K562 (cell line): ENCODE measurements at regions not wholly inside any gene's neighbourhood (a gene's known extent, or its start where the extent isn't known, plus 50 kb on each side); places are given as distances from the start of the nearest gene placed in this dataset.

Experiments
- BCOR ChIP-seq: fragments of 450-650 bp; IDR thresholded peaks from 2 replicates; pipeline ENCODE4 v1.6.1; 2016
- CBFA2T3 ChIP-seq: fragments of 450-650 bp; IDR thresholded peaks from 2 replicates; pipeline ENCODE4 v1.6.1; 2017
- MEIS2 ChIP-seq: fragments of 450-650 bp; IDR thresholded peaks from 2 replicates; pipeline ENCODE4 v1.6.1; 2014; ENCODE audit warnings: mild to moderate bottlenecking; ENCODE audit not compliant: partially characterized antibody
- NFYB ChIP-seq: IDR thresholded peaks from 2 replicates; pipeline ENCODE4 v1.6.1; 2011; ENCODE audit warnings: mild to moderate bottlenecking, moderate library complexity; ENCODE audit not compliant: insufficient read length; ENCODE audit errors: extremely low read depth
- ZFP36 ChIP-seq: fragments of 150-350 bp; IDR thresholded peaks from 2 replicates; pipeline ENCODE4 v1.6.1; 2018; ENCODE audit warnings: low read length, low read depth; ENCODE audit not compliant: partially characterized antibody
- ZFPM2 ChIP-seq: fragments of 250-450 bp; sonication (Bioruptor Pico); IDR thresholded peaks from 2 replicates; pipeline ENCODE4 v1.5.1; 2022; ENCODE audit warnings: mild to moderate bottlenecking
- TF ChIP-seq, protein P1 (sequence below), 3 experiments: fragments of 200-800 bp in 1 of 3; fragments of 250-450 bp in 1 of 3; fragments of 450-650 bp in 1 of 3; sonication (Bioruptor Pico) in 1 of 3; sonication (Bioruptor generic) in 1 of 3; formaldehyde crosslinking in 1 of 3; IDR thresholded peaks; 2 replicates each; pipeline versions ENCODE4 v1.6.1 to v1.8.0; 2016 to 2022; ENCODE audit warnings: mild to moderate bottlenecking in 2 of 3, missing genetic modification characterization in 2 of 3, missing compliant biosample characterization in 1 of 3, moderate library complexity in 1 of 3
- TF ChIP-seq, protein P2 (sequence below): sonication (generic); formaldehyde crosslinking; IDR thresholded peaks from 2 replicates; pipeline ENCODE4 v1.8.1; 2023; ENCODE audit warnings: mild to moderate bottlenecking, missing genetic modification reagents
- TF ChIP-seq, protein P3 (sequence below): sonication (generic); formaldehyde crosslinking; IDR thresholded peaks from 2 replicates; pipeline ENCODE4 v1.8.0; 2022; ENCODE audit warnings: mild to moderate bottlenecking, missing genetic modification reagents, borderline replicate concordance

DNA sequence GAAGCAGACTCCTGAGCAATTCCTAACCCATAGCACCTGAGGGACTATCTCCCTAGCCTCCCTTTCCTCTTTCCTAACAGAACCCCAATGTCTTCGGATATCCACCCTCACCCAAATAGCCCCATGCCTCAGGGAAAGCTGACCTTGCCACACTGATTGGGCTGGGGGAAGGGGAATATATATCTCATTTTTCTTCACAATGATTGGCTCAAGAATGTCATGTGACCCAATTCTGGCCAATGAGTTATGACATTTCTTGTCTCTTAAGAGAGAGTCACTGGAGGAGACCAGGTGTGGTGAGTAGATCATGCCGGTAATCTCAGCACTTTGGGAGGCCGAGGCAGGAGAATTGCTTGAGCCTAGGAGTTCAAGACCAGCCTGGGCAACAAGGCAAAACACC is 71.9 kb upstream of the NLK start (continued):
- TF ChIP-seq, protein P1, sequence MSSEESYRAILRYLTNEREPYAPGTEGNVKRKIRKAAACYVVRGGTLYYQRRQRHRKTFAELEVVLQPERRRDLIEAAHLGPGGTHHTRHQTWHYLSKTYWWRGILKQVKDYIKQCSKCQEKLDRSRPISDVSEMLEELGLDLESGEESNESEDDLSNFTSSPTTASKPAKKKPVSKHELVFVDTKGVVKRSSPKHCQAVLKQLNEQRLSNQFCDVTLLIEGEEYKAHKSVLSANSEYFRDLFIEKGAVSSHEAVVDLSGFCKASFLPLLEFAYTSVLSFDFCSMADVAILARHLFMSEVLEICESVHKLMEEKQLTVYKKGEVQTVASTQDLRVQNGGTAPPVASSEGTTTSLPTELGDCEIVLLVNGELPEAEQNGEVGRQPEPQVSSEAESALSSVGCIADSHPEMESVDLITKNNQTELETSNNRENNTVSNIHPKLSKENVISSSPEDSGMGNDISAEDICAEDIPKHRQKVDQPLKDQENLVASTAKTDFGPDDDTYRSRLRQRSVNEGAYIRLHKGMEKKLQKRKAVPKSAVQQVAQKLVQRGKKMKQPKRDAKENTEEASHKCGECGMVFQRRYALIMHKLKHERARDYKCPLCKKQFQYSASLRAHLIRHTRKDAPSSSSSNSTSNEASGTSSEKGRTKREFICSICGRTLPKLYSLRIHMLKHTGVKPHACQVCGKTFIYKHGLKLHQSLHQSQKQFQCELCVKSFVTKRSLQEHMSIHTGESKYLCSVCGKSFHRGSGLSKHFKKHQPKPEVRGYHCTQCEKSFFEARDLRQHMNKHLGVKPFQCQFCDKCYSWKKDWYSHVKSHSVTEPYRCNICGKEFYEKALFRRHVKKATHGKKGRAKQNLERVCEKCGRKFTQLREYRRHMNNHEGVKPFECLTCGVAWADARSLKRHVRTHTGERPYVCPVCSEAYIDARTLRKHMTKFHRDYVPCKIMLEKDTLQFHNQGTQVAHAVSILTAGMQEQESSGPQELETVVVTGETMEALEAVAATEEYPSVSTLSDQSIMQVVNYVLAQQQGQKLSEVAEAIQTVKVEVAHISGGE (CRISPR knock-in tag; IDR thresholded peaks at IDR 0.05) = 0 out of 6 replicates have a peak, but pooled peaks of 1 of the 3 experiments have one; percentile 4
- TF ChIP-seq, protein P2, sequence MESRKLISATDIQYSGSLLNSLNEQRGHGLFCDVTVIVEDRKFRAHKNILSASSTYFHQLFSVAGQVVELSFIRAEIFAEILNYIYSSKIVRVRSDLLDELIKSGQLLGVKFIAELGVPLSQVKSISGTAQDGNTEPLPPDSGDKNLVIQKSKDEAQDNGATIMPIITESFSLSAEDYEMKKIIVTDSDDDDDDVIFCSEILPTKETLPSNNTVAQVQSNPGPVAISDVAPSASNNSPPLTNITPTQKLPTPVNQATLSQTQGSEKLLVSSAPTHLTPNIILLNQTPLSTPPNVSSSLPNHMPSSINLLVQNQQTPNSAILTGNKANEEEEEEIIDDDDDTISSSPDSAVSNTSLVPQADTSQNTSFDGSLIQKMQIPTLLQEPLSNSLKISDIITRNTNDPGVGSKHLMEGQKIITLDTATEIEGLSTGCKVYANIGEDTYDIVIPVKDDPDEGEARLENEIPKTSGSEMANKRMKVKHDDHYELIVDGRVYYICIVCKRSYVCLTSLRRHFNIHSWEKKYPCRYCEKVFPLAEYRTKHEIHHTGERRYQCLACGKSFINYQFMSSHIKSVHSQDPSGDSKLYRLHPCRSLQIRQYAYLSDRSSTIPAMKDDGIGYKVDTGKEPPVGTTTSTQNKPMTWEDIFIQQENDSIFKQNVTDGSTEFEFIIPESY (CRISPR knock-in tag) = no peak
- TF ChIP-seq BCOR (peak; percentile 39; the same call in 1 of the 2 replicates), NFYB (peak; percentile 14), CBFA2T3 (peak; percentile 44), ZFPM2 (CRISPR knock-in tag) (no peak), MEIS2 (peak; percentile 58), ZFP36 (peak; percentile 13)
- TF ChIP-seq, protein P3, sequence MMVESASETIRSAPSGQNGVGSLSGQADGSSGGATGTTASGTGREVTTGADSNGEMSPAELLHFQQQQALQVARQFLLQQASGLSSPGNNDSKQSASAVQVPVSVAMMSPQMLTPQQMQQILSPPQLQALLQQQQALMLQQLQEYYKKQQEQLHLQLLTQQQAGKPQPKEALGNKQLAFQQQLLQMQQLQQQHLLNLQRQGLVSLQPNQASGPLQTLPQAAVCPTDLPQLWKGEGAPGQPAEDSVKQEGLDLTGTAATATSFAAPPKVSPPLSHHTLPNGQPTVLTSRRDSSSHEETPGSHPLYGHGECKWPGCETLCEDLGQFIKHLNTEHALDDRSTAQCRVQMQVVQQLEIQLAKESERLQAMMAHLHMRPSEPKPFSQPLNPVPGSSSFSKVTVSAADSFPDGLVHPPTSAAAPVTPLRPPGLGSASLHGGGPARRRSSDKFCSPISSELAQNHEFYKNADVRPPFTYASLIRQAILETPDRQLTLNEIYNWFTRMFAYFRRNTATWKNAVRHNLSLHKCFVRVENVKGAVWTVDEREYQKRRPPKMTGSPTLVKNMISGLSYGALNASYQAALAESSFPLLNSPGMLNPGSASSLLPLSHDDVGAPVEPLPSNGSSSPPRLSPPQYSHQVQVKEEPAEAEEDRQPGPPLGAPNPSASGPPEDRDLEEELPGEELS (CRISPR knock-in tag) = no peak
- TF ChIP-seq, all 486 proteins: peak for 28
